ENCODE measurements at regions not wholly inside any gene's neighbourhood (a gene's known extent, or its start where the extent isn't known, plus 50 kb on each side); places are given as distances from the start of the nearest gene placed in this dataset.
"Not testable (repeated sequence)": the region's sequence is repeated elsewhere in the genome, so short reads cannot be mapped to it uniquely, and the experiment has no call there.

GRCh38 chr6:74549746-74550145, 656.1 kb downstream of the COL12A1 start:
- FAIRE-seq = no peak
- DNase-seq (ENCODE audit: insufficient read length, low spot score) = no peak

GRCh38 chr6:74534465-74535211, 671.2 kb downstream of the COL12A1 start:
- no peak for FAIRE-seq
- DNase-seq (ENCODE audit: insufficient read length, low spot score) = no peak

GRCh38 chr6:74519163-74519562, 686.7 kb downstream of the COL12A1 start:
- FAIRE-seq = peak; percentile 68
- DNase-seq (ENCODE audit: insufficient read length, low spot score) = no peak

DNA sequence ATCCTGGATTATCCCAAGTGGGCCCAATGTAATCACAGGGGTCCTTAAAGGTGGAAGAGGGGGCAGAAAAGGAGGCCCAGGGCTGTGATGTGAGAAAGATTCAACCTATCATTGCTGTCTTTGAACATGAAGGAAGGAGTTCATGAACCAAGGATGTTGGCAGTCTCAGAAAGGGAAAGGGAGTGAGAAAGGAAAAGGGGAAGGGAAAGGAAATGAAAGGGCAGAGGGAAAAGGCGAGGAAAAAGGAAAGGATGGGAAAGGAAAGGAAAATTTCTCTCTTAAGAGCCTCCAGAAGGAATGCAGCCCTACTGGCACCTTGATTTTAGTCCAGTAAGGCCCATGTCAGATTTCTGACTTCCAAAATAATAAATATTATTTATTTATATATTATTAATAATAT, 687.8 kb downstream of the COL12A1 start:
- no peak for FAIRE-seq
- DNase-seq (ENCODE audit: insufficient read length, low spot score) = no peak

DNA sequence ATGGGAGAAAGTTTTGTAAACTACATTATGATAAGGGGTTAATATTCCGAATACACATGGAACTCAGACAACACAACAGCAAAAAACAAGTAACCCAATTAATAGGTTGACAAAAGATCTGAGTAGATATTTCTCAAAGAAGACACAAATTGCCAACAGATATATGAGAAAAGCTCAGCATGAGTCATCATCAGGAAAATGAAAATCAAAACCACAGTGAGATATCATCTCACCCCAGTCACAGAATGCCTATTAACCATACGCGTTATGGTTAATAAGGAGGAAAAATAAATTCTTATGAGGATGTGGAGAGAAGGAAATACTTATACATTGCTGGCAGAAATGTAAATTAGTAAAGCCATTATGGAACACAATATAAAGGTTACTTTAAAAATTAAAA, 695.0 kb downstream of the COL12A1 start:
- FAIRE-seq = no peak
- no peak for DNase-seq (ENCODE audit: insufficient read length, low spot score)

DNA sequence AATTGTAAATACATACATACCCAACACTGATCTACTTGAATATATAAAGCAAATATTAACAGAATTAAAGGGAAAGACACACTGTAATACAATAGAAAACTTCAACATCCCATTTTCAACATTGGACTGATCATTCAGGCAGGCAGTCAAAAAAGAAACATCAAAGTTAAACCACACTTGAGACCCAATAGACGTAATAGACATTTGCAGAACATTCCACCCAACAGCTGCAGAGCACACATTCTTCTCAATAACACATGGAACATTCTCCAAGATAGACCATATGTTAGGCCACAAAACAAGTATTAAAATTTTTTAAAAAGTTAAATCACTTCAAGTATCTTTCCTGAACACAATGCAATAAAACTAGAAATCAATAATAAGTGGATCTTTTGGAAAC, 698.2 kb downstream of the COL12A1 start:
- DNase-seq (ENCODE audit: insufficient read length, low spot score) = no peak
- no peak for FAIRE-seq

- FAIRE-seq (no peak), DNase-seq (ENCODE audit: insufficient read length, low spot score) (no peak)
Observed at GRCh38 chr6:74505391-74505790, 700.5 kb downstream of the COL12A1 start.

DNA sequence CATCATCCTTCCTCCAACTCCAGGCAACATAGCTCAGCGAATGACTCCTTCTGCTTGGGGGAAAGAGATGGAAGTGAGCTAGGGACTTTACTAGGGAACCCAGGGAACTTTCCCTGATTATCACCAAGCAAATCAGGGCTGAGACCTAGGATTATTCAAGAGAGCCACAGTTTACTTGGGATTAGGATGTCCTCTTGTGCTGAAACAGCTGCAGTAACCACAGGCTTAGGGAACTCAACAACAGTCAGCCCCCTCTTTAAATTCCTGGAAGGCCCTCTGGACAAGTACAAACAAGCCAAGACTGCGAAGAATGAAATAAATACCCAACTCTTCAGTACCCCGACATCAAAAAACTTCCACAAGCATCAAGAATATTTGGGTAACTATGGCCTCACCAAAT, 700.9 kb downstream of the COL12A1 start:
- FAIRE-seq = no peak
- no peak for DNase-seq (ENCODE audit: insufficient read length, low spot score)

- DNase-seq (ENCODE audit: insufficient read length, low spot score) (no peak), FAIRE-seq (no peak)
Observed at GRCh38 chr6:74492587-74492986, 713.3 kb downstream of the COL12A1 start.

DNA sequence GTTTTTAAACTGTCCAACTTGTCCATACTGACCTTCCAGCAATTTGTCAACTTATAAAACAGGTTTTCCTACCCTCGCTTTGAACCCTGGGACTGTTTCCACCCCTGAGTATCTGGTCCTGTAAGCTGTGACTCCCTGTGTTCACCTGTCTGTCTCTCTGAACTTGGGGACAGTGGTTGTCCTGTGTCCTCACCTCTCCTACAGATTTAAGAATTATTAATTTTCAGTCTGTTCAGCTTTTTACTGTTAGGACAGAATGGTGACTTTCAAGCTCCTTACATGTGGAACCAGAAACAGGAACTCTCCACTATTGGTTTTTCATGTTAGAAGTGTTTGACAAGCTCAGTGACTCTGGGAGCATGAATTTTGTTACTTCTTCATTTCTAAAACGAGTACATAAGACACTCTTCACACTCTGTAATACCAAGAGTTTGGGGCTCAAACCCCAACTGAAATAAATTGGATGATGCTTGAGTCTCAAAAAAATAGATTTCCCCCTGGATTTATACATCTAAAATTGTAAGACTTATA, 713.9 kb downstream of the COL12A1 start:
- no peak for FAIRE-seq
- DNase-seq (ENCODE audit: insufficient read length, low spot score) = no peak

DNA sequence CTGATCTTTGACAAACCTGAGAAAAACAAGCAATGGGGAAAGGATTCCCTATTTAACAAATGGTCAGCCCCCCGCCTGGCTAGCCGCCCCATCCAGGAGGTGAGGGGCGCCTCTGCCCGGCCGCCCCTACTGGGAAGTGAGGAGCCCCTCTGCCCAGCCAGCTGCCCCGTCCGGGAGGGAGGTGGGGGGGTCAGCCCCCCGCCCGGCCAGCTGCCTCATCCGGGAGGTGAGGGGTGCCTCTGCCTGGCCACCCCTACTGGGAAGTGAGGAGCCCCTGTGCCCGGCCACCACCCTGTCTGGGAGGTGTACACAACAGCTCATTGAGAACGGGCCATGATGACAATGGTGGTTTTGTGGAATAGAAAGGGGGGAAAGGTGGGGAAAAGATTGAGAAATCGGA, 717.1 kb downstream of the COL12A1 start:
- not testable (repeated sequence) for DNase-seq (ENCODE audit: insufficient read length, low spot score); FAIRE-seq

DNA sequence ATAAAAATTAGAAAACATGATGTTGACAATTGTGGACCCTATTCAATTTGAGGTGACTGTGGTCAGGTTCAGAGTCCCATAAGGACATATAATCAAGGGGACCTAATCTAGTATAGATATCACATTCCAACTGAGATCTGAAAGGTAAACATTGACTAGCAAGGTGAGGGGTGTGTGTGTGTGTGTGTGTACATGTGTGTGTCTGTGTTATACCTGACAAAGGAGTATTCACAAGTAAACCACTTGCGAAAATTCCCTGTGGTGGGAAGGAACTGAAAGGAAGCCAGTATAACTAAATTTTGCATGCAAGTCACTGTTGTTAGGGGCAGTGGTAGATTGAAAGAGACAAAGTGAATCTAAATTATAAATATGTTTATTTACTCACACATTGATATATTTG, 723.7 kb downstream of the COL12A1 start:
- FAIRE-seq (no peak), DNase-seq (ENCODE audit: insufficient read length, low spot score) (no peak)

DNA sequence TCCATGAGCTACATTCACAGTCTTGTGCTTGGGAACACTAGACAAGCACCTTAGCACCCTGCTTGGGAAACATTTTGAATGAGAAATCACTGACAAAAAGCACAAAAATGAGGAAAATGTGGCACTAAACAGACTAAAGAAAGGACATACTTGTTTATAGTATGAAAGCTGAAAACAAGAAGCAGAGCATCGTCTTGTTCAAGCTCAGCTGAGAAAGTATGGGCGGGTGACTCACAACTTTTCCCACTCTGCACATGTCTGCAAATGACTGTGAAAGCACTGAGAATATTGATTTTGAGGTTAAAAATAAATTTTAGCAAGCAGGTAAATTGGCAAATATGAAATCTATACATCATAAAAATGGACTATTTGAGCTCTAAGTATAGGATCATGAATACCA, 725.3 kb downstream of the COL12A1 start:
- no peak for DNase-seq (ENCODE audit: insufficient read length, low spot score)
- FAIRE-seq = no peak

- no peak for DNase-seq (ENCODE audit: insufficient read length, low spot score)
- no peak for FAIRE-seq
Observed at GRCh38 chr6:74479960-74480359, 725.9 kb downstream of the COL12A1 start.

- DNase-seq (ENCODE audit: insufficient read length, low spot score) (no peak), FAIRE-seq (no peak)
Observed at GRCh38 chr6:74479420-74479819, 726.4 kb downstream of the COL12A1 start.

GRCh38 chr6:74474046-74474445, 731.8 kb downstream of the COL12A1 start:
- not testable (repeated sequence) for FAIRE-seq; DNase-seq (ENCODE audit: insufficient read length, low spot score)

DNA sequence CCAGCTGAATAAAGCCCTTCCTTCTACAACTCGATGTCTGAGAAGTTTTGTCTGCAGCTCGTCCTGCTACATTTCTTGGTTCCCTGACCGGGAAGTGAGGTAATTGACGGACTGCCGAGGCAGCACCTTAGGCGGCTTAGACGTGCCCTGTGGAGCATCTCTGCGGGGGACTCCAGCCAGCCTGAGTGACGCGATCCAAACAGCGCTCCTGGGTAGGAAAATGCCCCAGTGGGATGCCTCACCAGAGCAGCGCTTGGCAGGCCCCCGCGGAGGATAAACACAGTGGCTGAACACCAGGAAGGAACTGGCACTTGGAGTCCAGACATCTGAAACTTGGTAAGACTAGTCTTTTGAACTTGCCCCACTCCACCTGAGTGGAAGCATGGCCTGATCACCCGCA, 737.3 kb downstream of the COL12A1 start:
- not testable (repeated sequence) for DNase-seq (ENCODE audit: insufficient read length, low spot score)

GRCh38 chr6:74467533-74468215, 738.2 kb downstream of the COL12A1 start:
- DNase-seq (ENCODE audit: insufficient read length, low spot score) (no peak), FAIRE-seq (no peak)

More for the DNA sequence above, 737.3 kb downstream of the COL12A1 start:
- FAIRE-seq = not testable (repeated sequence)

DNA sequence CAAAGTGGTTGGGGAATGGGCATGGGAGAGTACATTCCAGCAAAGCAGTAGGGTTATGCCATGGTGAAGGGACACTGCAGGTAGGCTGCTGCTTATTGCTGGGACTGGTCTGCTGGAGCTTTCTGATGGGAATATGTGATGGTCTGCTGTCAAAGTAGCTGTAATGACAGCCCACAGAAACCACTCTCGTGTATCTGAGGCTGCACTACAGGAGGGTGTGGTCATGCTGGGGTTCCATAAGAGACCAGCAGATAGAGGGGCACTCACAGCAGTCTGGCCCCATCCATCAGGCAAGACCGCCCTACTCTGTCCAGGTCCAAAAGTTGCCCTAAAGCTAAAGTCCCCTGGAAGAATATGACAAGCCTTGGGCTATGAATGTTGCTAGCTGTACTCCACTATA, 739.3 kb downstream of the COL12A1 start:
- no peak for FAIRE-seq
- no peak for DNase-seq (ENCODE audit: insufficient read length, low spot score)

DNA sequence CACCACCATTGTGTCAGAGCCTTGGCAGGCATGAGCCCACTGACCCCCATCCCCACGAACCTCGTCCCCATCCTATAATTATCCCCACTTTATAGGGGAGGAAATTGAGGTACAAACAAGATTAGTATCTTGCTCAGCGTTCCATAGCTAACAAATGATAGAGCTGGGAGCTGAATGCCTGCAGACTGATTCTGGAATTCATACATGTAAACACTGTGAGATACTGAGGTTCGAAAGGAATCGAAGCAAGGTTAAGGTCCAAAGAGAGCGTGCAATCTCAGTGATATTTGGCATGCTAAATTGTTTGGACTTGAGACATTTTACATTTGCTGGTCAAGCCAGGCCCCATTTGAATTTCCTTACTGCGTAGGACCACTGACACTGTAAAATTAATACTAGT, 746.6 kb downstream of the COL12A1 start:
- FAIRE-seq (no peak), DNase-seq (ENCODE audit: insufficient read length, low spot score) (no peak)

- no peak for DNase-seq (ENCODE audit: insufficient read length, low spot score)
- FAIRE-seq = no peak
Observed at GRCh38 chr6:74458536-74458935, 747.3 kb downstream of the COL12A1 start.

- FAIRE-seq (no peak), DNase-seq (ENCODE audit: insufficient read length, low spot score) (no peak)
Observed at GRCh38 chr6:74455786-74456185, 750.1 kb downstream of the COL12A1 start.
